Prostate gland (tissue), 2 donors: ENCODE measurements at regions not wholly inside any gene's neighbourhood (a gene's known extent, or its start where the extent isn't known, plus 50 kb on each side); places are given as distances from the start of the nearest gene placed in this dataset.

ENCODE experiments used
- CTCF ChIP-seq, 4 experiments: fragments of 200-600 bp in 2 of 4; fragments of 450-650 bp in 2 of 4; sonication (generic) in 2 of 4; IDR thresholded peaks; 1 replicate in 3 of 4; 2 replicates in 1 of 4; pipeline ENCODE4 v1.5.1; 2016 to 2019; ENCODE audit warnings: antibody characterized with exemption in 4 of 4, mild to moderate bottlenecking in 2 of 4, moderate library complexity in 2 of 4
- POLR2A ChIP-seq: fragments of 450-650 bp; IDR thresholded peaks from one replicate; pipeline ENCODE4 v1.6.1; 2016; ENCODE audit warnings: antibody characterized with exemption, mild to moderate bottlenecking
- POLR2AphosphoS5 ChIP-seq: sonication (generic); formaldehyde crosslinking; IDR thresholded peaks from one replicate; pipeline ENCODE4 v1.6.1; 2017; ENCODE audit warnings: antibody characterized with exemption

DNA sequence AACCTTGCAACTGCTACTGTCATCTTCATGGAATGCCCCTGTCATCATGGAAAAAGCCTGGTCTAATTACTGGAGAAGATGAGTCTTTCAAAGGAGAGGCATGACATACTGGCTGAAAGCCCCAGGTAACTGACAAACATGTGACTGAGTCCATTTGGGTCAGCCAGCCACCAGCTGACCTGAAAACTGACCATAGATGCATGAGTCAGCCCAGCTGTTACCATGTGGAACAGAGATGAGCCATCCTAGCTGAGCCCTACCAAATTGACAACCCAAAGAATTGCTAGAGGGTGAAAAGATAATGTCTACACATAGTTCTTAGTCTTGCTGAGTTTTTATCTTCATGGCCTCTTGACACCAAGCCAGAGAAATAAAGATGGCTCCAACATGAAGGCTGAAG is 311.8 kb downstream of the UTP18 start:
- TF ChIP-seq POLR2AphosphoS5 (no peak), CTCF (IDR thresholded peaks at IDR 0.05) (no peak), POLR2A (no peak)
